ENCODE measurements at regions not wholly inside any gene's neighbourhood (a gene's known extent, or its start where the extent isn't known, plus 50 kb on each side); places are given as distances from the start of the nearest gene placed in this dataset.

DNA sequence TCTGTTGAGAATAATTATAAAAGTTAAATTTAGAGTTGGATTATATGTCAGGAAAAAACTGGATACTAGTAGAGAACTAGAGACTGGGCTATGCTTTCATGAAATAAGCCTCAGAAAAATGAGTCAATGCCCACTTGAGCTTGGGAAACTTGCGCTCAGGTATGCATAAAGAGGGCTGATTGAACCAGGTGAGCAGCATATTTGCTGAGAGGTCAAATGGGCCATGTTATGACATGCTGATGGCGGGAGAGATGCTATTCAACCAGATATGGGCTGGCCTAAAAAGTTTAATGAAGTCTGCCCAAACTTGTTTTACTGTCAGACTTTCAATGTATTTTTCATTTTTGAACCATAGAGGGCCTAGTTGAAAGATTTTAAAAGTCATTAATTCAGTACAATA is 837.6 kb upstream of the GHITM start:
- no peak overlapping the region for H3K4me3 Mint-ChIP-seq
- TF ChIP-seq, protein P1, sequence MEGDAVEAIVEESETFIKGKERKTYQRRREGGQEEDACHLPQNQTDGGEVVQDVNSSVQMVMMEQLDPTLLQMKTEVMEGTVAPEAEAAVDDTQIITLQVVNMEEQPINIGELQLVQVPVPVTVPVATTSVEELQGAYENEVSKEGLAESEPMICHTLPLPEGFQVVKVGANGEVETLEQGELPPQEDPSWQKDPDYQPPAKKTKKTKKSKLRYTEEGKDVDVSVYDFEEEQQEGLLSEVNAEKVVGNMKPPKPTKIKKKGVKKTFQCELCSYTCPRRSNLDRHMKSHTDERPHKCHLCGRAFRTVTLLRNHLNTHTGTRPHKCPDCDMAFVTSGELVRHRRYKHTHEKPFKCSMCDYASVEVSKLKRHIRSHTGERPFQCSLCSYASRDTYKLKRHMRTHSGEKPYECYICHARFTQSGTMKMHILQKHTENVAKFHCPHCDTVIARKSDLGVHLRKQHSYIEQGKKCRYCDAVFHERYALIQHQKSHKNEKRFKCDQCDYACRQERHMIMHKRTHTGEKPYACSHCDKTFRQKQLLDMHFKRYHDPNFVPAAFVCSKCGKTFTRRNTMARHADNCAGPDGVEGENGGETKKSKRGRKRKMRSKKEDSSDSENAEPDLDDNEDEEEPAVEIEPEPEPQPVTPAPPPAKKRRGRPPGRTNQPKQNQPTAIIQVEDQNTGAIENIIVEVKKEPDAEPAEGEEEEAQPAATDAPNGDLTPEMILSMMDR (IDR thresholded peaks at IDR 0.05): no peak
- H3K27me3 Mint-ChIP-seq (ENCODE audit: insufficient read depth): no peaks in the 10 kb centered on the region
- no peak overlapping the region for H3K27ac Mint-ChIP-seq
- H3K4me1 Mint-ChIP-seq (ENCODE audit: low read depth): no peaks in the 10 kb centered on the region
- no peak for DNase-seq
- peaks cover 28% of the 10 kb centered on the region for H3K9me3 Mint-ChIP-seq
- no peaks in the 10 kb centered on the region for H3K36me3 Mint-ChIP-seq (ENCODE audit: low read depth)

DNA sequence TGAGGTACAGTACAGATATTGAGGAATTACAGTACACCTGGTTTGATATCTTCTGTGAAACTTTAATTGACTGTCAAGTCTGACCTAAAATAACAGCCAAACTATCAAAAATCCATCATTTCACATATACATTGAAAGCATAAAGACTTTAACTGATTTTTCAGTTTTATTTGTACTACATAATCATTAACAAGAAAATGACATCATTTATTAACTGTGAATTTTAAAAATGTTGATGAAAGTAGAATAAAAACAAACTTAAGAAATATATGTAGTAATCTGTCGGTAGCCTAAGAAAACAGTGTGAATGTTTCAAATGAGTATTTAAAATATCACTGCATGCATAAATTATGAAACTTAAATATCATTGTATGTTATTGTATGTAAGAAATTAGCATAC is 836.7 kb upstream of the GHITM start:
- DNase-seq: no peak
- Mint-ChIP-seq H3K4me1 (ENCODE audit: low read depth) (no peaks in the 10 kb centered on the region), H3K27ac (no peak overlapping the region), H3K9me3 (peaks cover 28% of the 10 kb centered on the region), H3K36me3 (ENCODE audit: low read depth) (no peaks in the 10 kb centered on the region), H3K4me3 (no peak overlapping the region), H3K27me3 (ENCODE audit: insufficient read depth) (no peaks in the 10 kb centered on the region)
- TF ChIP-seq, protein P1 (IDR thresholded peaks at IDR 0.05): no peak

DNA sequence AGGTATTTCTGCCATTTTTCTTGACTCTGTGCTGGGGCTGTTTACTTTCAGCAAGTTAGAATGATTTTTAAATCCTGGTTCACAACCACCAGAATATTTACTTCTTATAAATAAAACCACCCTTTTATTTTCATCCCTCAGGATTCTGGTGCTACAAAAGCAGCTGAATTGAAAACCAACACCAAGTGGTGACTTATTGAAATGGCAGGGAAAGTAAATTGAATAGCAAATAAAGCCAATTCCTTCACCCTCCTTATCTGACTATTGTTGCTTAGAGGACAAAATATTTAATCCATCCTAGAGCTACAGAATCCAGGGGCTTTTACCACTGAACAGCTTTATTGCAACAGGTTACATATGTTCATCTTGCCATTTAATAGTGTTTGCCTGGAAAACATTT is 828.6 kb upstream of the GHITM start:
- no peak overlapping the region for H3K4me3 Mint-ChIP-seq
- no peak overlapping the region for H3K27ac Mint-ChIP-seq
- DNase-seq: no peak
- peaks cover 45% of the 10 kb centered on the region for H3K9me3 Mint-ChIP-seq
- TF ChIP-seq, protein P1 (IDR thresholded peaks at IDR 0.05): no peak
- no peaks in the 10 kb centered on the region for H3K4me1 Mint-ChIP-seq (ENCODE audit: low read depth)
- H3K36me3 Mint-ChIP-seq (ENCODE audit: low read depth): no peaks in the 10 kb centered on the region
- H3K27me3 Mint-ChIP-seq (ENCODE audit: insufficient read depth): no peaks in the 10 kb centered on the region

DNA sequence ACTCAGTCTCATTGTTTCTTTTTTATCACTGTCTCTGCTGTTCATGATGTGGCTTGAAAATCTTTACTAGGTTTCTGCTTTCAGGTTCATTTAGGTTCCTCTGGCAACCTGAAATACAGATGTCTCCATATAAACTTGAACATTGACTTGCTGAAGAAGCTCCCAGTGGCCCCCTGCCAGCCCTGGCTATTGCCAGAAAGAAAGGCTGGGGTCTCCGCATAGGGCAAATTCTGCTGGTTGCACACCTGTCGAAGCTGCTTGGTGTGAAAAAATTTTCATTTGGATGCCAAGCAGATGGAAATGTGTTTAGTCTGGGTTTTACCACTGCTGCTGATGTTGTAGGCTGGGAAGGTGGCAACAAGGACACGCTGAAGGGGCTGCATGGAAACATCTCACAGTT is 826.7 kb upstream of the GHITM start:
- TF ChIP-seq, protein P1 (IDR thresholded peaks at IDR 0.05): no peak
- H3K27me3 Mint-ChIP-seq (ENCODE audit: insufficient read depth): no peaks in the 10 kb centered on the region
- H3K36me3 Mint-ChIP-seq (ENCODE audit: low read depth): no peaks in the 10 kb centered on the region
- peaks cover 48% of the 10 kb centered on the region for H3K9me3 Mint-ChIP-seq
- no peak overlapping the region for H3K27ac Mint-ChIP-seq
- no peak for DNase-seq
- H3K4me1 Mint-ChIP-seq (ENCODE audit: low read depth): no peaks in the 10 kb centered on the region
- no peak overlapping the region for H3K4me3 Mint-ChIP-seq

DNA sequence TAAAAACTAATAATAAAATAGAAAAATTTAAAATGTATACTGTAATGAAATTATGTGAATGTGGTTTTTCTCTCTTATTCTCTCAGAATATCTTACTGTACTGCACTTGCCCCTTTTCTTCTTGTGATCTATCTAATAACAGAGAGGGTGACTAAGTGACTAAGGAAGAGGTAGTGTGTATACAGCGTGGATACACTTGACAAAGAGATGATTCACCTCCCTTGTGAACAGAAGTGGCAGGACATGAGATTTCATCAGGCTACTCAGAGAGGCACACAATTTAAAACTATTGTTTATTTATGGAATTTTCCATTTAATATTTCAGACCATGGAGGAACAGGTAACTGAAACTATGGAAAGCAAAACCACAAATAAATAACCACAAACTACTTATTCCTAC is 806.6 kb upstream of the GHITM start:
- Mint-ChIP-seq H3K9me3 (peaks cover 41% of the 10 kb centered on the region), H3K27me3 (ENCODE audit: insufficient read depth) (no peaks in the 10 kb centered on the region), H3K4me1 (ENCODE audit: low read depth) (no peaks in the 10 kb centered on the region), H3K36me3 (ENCODE audit: low read depth) (no peaks in the 10 kb centered on the region), H3K4me3 (no peak overlapping the region), H3K27ac (no peak overlapping the region)
- TF ChIP-seq, protein P1 (IDR thresholded peaks at IDR 0.05): no peak
- no peak for DNase-seq

DNA sequence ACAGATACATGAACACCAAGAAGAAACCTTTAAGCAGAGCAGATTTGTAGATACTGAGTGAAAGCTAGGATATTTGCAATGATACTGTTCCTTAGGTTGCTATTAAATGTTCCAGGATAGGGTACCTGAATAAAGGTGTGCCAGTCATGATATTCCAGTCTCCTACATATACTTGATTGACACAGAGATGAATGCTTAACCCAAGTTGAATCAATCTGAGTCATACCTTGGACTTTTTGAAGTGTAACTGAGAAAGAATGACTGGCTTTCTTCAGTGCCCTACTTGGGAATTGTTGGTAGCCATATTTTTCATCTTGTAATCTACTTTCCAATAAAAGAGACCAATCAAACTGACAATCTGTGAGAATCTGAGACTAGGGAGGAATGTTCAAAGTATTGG is 805.7 kb upstream of the GHITM start:
- TF ChIP-seq, protein P1 (IDR thresholded peaks at IDR 0.05): no peak
- no peak overlapping the region for H3K4me3 Mint-ChIP-seq
- no peaks in the 10 kb centered on the region for H3K4me1 Mint-ChIP-seq (ENCODE audit: low read depth)
- H3K27me3 Mint-ChIP-seq (ENCODE audit: insufficient read depth): no peaks in the 10 kb centered on the region
- peaks cover 46% of the 10 kb centered on the region for H3K9me3 Mint-ChIP-seq
- H3K27ac Mint-ChIP-seq: no peak overlapping the region
- DNase-seq: no peak
- no peaks in the 10 kb centered on the region for H3K36me3 Mint-ChIP-seq (ENCODE audit: low read depth)
